ENCODE measurements at regions not wholly inside any gene's neighbourhood (a gene's known extent, or its start where the extent isn't known, plus 50 kb on each side); places are given as distances from the start of the nearest gene placed in this dataset.

GRCh38 chr2:8357738-8358518 is 323.9 kb upstream of the ID2 start:
- TF ChIP-seq CTCF (IDR thresholded peaks at IDR 0.05) = no peak
- no peak overlapping the region for H3K4me3 ChIP-seq (ENCODE audit: low read depth in 1 of 2, low read length in 1 of 2)
- H3K27ac ChIP-seq = no peak overlapping the region
- no peaks in the 10 kb centered on the region for H3K27me3 ChIP-seq
- no peaks in the 10 kb centered on the region for H3K9me3 ChIP-seq
- peaks cover 1 to 2% of the 10 kb centered on the region in 2 experiments for H3K4me1 ChIP-seq (ENCODE audit: control insufficient read depth in 1 of 2, insufficient read depth in 1 of 2, low read depth in 1 of 2, low read length in 1 of 2)
- H3K36me3 ChIP-seq = no peaks in the 10 kb centered on the region

GRCh38 chr2:8361930-8362329 is 319.9 kb upstream of the ID2 start:
- Histone ChIP-seq H3K9me3 (no peaks in the 10 kb centered on the region), H3K36me3 (no peaks in the 10 kb centered on the region), H3K4me3 (ENCODE audit: low read depth in 1 of 2, low read length in 1 of 2) (no peak overlapping the region), H3K27me3 (no peaks in the 10 kb centered on the region), H3K4me1 (ENCODE audit: control insufficient read depth in 1 of 2, insufficient read depth in 1 of 2, low read depth in 1 of 2, low read length in 1 of 2) (peaks cover 12 to 16% of the 10 kb centered on the region in 2 experiments), H3K27ac (no peak overlapping the region)
- no peak for TF ChIP-seq CTCF (IDR thresholded peaks at IDR 0.05)

GRCh38 chr2:8363161-8363560 is 318.7 kb upstream of the ID2 start:
- H3K9me3 ChIP-seq = no peaks in the 10 kb centered on the region
- H3K4me1 ChIP-seq (ENCODE audit: control insufficient read depth in 1 of 2, insufficient read depth in 1 of 2, low read depth in 1 of 2, low read length in 1 of 2) = peaks cover 12 to 16% of the 10 kb centered on the region in 2 experiments
- no peaks in the 10 kb centered on the region for H3K36me3 ChIP-seq
- no peak overlapping the region for H3K4me3 ChIP-seq (ENCODE audit: low read depth in 1 of 2, low read length in 1 of 2)
- no peak overlapping the region for H3K27ac ChIP-seq
- TF ChIP-seq CTCF (IDR thresholded peaks at IDR 0.05) = no peak
- H3K27me3 ChIP-seq = no peaks in the 10 kb centered on the region

- Histone ChIP-seq H3K4me3 (ENCODE audit: low read depth in 1 of 2, low read length in 1 of 2) (no peak overlapping the region), H3K27ac (no peak overlapping the region), H3K36me3 (no peaks in the 10 kb centered on the region), H3K4me1 (ENCODE audit: control insufficient read depth in 1 of 2, insufficient read depth in 1 of 2, low read depth in 1 of 2, low read length in 1 of 2) (peaks cover 12 to 16% of the 10 kb centered on the region in 2 experiments), H3K27me3 (no peaks in the 10 kb centered on the region), H3K9me3 (no peaks in the 10 kb centered on the region)
- TF ChIP-seq CTCF (IDR thresholded peaks at IDR 0.05) = no peak
Observed at GRCh38 chr2:8364668-8365067, 317.2 kb upstream of the ID2 start.

GRCh38 chr2:8365331-8365910 is 316.4 kb upstream of the ID2 start:
- peaks cover 12 to 16% of the 10 kb centered on the region in 2 experiments for H3K4me1 ChIP-seq (ENCODE audit: control insufficient read depth in 1 of 2, insufficient read depth in 1 of 2, low read depth in 1 of 2, low read length in 1 of 2)
- H3K4me3 ChIP-seq (ENCODE audit: low read depth in 1 of 2, low read length in 1 of 2) = no peak overlapping the region
- no peak for TF ChIP-seq CTCF (IDR thresholded peaks at IDR 0.05)
- no peaks in the 10 kb centered on the region for H3K27me3 ChIP-seq
- H3K36me3 ChIP-seq = no peaks in the 10 kb centered on the region
- no peaks in the 10 kb centered on the region for H3K9me3 ChIP-seq
- no peak overlapping the region for H3K27ac ChIP-seq
